GM12865 (cell line): ENCODE measurements at regions not wholly inside any gene's neighbourhood (a gene's known extent, or its start where the extent isn't known, plus 50 kb on each side); places are given as distances from the start of the nearest gene placed in this dataset.
A peak's percentile ranks its signal among the peaks of the same experiment; 100 is the strongest.

Experiments
- DNase-seq: peaks from one replicate; pipeline ENCODE4 v3.0.0; 2010; ENCODE audit warnings: low read depth
- H3K4me3 ChIP-seq: 2 replicates; pipeline ENCODE4 v1.5.1; 2011; ENCODE audit warnings: mild to moderate bottlenecking, low read depth, low read length, control low read depth
- TF ChIP-seq, protein P1 (sequence below): IDR thresholded peaks from 2 replicates; pipeline ENCODE4 v1.5.1; 2011; ENCODE audit warnings: low read length, control low read depth, low read depth, inconsistent platforms; ENCODE audit not compliant: insufficient read depth; ENCODE audit errors: missing control alignments

GRCh38 chr17:68185820-68186219, 62.0 kb upstream of the AMZ2 start:
- TF ChIP-seq, protein P1, sequence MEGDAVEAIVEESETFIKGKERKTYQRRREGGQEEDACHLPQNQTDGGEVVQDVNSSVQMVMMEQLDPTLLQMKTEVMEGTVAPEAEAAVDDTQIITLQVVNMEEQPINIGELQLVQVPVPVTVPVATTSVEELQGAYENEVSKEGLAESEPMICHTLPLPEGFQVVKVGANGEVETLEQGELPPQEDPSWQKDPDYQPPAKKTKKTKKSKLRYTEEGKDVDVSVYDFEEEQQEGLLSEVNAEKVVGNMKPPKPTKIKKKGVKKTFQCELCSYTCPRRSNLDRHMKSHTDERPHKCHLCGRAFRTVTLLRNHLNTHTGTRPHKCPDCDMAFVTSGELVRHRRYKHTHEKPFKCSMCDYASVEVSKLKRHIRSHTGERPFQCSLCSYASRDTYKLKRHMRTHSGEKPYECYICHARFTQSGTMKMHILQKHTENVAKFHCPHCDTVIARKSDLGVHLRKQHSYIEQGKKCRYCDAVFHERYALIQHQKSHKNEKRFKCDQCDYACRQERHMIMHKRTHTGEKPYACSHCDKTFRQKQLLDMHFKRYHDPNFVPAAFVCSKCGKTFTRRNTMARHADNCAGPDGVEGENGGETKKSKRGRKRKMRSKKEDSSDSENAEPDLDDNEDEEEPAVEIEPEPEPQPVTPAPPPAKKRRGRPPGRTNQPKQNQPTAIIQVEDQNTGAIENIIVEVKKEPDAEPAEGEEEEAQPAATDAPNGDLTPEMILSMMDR: no peak
- H3K4me3 ChIP-seq: no peak overlapping the region
- DNase-seq: peak; percentile 55

DNA sequence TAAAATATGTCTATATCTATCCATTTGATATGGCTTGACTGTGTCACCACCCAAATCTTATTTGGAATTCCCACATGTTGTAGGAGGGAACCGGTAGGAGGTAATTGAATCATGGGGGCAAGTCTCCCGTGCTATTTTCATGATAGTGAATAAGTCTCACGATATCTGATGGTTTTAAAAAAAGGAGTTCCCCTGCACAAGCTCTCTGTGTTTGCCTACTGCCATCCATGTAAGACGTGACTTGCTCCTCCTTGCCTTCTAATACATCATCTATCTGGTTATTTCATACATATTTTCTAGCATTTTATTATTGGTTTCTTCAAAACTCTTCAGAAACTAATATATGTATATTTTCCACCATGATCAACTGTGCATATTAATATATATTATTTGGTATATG, 57.3 kb upstream of the AMZ2 start:
- TF ChIP-seq, protein P1: no peak
- H3K4me3 ChIP-seq: no peak overlapping the region
- DNase-seq: no peak

- DNase-seq: no peak
- TF ChIP-seq, protein P1: no peak
- H3K4me3 ChIP-seq: no peak overlapping the region; the same call in 1 of the 2 replicates
These were observed 52.0 kb upstream of the AMZ2 start for GRCh38 chr17:68195667-68196393.

- TF ChIP-seq, protein P1: no peak
- H3K4me3 ChIP-seq: peak overlapping the region; percentile 24
- no peak for DNase-seq
These were observed 51.3 kb upstream of the AMZ2 start for GRCh38 chr17:68196394-68197090.

GRCh38 chr17:68197091-68197996, 50.5 kb upstream of the AMZ2 start:
- peak overlapping the region; percentile 24 for H3K4me3 ChIP-seq
- no peak for DNase-seq
- TF ChIP-seq, protein P1: no peak

DNA sequence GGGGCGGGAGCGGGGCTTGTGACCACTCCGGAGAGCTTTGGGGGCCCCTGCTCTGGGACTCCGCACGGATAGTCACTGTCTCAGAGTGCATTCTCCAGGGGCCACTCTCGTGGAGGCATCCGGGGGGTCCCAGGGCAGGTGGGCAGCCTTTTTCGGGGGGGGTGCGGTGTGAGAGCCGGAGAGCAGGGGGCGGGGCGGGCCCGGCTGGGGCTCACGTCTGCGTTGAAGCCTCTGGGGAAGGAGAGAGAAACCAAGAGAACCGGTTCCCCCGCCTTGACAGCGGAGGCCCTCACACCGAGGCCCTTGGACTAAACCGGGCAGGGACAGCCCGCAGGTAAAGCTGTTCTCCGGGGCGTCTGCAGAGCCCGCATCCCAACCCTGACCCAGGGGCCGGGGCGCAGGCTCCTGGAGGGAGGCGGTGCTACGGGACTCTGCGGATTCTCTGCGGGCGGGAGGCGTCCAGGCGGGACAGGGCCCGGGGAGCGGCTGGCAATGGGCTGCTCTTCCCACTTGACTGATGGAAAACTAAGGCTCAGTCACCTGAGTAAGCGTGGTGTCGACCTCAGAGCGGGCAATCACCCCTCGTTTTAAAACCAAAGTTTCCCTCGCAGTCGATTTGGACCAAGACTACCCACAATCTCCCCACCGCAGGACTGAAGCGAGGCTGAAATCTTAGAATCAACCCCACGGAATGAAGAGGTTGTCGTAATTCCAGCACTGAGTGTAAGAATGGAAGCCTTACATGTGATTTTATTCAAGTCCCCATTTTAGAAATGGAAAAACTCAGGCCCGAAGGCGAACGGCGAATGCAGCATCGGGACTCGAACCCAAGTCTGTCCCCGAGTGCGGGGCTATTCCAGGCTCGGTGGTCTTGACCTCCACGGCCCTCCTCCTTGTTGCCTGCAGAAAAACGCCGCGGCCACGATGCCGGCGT, 49.6 kb upstream of the AMZ2 start:
- TF ChIP-seq, protein P1: no peak
- no peak overlapping the region; the same call in 1 of the 2 replicates for H3K4me3 ChIP-seq
- no peak for DNase-seq
